ENCODE measurements at regions not wholly inside any gene's neighbourhood (a gene's known extent, or its start where the extent isn't known, plus 50 kb on each side); places are given as distances from the start of the nearest gene placed in this dataset.

DNA sequence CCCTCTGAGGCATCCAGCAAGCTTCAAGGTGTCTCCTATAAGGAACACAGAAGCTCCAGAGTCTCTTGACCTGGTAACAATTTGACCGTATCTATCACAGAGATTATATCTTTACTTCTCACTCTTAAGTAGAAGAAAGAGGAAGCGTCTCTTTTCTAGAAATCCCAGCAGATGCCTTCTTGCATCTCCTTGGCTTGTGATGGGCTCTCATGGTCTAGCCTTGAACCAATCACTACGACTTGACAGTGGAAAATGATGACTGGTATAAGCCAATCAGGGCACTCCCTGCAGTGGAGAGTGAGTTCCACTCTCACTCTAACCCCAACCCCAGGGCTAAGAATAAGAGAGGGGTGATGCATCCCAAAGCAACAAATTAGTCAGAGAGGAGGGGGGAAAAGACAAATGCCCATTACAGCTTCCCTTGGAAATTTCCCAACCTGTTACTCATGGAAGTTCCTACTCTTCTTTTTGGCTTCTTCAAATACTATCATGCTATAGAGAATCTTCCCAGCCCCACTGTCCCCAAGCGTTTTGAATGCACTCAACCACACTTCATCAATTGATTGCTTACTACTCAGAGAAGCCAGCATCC, 293.5 kb downstream of the MN1 start:
- DNase-seq (ENCODE audit: low read depth): no peak

DNA sequence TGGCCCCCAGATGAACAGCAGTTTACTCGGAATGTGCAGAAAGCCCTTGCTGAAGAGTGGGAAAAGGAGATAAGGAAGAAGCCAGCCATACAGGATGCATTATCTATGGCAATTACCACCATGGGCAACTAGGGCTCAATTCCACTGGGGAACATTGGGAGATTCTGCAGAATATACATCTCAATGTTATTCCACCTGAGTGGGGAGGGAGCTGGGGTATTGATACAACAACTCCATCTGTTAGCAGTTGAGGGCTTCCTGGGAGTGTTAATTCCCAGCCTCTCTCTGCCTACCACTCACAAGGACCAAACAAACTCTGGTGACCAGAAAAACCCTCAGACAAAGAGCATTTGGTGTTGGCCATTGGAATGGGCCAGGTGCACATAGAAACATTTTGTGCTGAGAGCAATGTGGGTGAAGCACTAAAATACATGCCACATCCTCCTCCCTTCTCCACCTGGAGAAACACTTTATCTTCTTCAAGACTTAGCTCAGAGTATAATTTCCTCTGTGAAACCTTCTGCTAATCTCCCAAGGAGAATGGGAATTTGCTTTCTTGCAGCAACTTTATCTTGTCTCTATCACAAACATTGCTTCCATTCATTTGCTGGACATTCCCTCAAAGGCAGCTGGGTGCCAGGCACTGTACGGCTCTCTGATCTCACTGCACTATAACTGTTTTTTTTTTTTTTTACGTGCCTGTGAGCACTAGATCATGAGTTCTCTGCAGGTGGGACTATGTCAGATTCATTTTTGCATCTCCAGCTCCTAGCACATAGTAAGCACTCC, 292.2 kb downstream of the MN1 start:
- no peak for DNase-seq (ENCODE audit: low read depth)

DNA sequence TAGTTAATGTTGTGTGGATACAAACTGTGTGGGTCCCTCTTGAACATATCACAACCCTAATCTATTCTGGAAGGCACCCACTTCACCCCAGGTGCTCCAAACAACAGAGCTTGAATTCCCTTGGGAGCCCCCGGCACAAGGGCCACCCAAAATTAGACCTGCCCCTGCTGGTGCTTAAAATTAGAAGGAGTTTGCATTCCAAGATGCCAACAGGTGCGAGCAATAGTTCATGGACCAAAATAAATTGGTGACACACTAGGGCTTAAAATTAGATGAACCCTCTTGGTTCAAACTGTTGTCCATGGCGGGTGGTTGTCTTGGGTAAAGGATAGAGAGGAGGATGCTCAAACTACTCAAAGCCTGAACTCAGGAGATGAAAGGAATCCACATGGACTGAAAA, 291.5 kb downstream of the MN1 start:
- DNase-seq (ENCODE audit: low read depth): no peak

DNA sequence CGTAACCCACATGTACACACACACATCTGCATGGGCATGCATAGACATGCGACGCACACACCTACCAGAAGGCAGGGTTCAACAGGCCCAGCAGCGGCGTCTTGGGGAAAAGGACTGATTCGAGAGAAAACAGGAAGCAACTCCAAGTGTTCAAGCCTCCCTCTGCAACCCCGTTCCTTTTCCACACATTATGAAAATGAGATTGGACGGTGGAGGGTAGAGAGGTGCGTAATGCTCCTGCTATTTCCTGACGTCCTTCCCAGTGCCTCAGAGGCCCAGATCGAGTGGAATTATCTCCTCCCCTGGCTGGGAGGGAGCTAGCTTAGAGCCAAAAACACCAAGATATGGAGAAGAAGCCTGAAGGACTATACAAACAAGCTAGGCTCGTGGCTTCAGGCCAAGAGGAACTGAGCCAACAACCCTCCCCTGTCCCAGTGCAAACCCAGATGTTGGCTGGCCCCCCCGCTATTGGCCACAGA, 289.2 kb downstream of the MN1 start:
- DNase-seq (ENCODE audit: low read depth): no peak

DNA sequence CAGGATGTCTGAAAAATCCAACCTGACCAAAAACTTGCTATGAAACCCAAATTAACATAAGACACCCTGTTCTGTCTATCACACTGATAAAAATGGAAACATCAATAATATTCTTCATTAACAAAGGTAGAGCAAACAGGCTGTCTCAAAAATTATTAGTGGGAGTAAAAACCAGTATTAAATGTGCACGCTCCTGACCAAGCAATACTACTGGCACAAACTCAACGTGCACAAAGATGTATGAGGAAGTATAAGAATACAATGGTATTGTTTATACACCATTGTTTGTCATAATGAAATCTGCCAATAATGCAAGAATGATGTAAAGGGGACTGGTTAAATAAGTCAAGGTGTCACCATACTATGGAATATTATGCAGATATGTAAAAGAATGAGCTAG, 288.5 kb downstream of the MN1 start:
- no peak for DNase-seq (ENCODE audit: low read depth)

DNA sequence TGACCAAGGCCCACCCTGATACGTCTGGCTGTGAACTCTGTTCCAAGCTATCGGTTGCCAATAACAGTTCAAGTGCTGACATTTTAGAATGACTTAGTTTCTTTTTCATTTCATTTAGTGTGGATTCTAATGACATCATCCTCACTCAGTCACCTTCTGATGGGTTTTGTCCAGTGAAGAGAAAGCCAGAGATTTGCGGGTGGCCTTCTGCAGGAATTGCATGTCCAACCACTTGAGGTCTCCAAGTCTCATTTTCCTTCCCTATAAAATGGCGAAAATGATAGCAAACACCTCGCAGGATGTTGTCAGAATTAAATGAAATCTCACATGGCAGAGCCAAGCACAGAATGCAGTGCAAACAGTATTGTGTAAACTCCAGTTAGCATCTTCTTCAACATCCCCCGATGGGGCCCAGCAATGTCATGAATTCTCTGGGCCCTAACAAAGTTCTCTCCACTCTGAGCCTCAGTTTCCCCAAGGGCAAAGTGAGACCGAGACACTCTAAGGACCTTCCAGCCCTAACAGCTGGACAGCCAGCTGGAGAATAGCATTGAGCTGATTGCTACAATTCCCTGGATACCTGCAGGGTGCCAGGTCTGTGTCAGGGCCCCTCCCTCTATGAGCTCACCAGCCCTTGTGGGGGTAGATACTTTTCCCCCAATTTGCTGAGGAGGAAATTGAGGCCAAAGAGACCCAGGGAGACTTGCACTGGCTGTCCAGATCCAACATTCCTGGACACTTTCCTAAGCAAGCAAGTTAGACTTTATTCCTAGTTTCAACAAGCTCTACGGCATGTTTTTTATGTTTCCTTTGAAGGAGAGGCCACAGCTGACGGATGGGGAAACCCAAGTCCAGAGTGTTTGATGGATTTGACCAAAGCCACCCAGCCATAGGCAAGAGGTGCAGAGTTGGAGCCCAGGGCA, 286.7 kb downstream of the MN1 start:
- DNase-seq (ENCODE audit: low read depth): no peak

DNA sequence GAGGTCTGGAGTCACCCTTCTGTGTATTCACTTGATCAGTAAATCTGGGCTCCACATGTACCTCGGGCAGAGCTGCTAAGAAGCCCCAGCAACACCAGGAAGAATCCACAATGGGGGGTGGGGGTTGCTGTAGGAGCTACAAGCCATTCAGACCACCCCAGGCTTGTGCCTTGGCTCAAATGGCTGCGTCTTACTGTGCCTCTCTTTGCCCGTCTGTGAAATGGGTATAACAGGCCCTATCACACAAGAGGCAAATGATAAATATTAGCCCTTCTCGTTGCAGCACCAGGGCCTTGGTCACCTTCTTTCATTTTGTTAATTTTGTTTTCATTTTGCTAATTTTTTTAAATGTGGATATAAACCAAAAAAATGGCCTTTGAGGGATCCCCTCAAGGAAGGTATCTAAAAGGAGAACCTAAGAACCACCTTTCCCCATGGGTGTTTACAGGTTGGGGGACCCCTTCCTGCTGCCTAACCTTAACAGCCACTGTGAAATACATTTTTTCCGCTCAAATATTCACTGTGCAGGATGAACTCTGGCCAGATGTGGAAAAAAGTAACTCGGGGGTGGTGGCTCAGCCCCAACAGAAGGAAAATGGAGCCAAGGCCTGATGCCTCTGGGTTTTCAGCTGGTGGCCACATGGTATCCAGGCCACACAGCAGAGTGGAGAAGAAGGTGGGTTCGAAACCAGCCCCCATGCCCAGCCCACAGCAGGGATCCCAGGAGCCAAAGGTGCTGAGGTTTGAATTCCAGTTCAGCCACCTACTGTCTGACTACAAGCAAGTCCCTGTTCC, 284.0 kb downstream of the MN1 start:
- DNase-seq (ENCODE audit: low read depth): no peak

DNA sequence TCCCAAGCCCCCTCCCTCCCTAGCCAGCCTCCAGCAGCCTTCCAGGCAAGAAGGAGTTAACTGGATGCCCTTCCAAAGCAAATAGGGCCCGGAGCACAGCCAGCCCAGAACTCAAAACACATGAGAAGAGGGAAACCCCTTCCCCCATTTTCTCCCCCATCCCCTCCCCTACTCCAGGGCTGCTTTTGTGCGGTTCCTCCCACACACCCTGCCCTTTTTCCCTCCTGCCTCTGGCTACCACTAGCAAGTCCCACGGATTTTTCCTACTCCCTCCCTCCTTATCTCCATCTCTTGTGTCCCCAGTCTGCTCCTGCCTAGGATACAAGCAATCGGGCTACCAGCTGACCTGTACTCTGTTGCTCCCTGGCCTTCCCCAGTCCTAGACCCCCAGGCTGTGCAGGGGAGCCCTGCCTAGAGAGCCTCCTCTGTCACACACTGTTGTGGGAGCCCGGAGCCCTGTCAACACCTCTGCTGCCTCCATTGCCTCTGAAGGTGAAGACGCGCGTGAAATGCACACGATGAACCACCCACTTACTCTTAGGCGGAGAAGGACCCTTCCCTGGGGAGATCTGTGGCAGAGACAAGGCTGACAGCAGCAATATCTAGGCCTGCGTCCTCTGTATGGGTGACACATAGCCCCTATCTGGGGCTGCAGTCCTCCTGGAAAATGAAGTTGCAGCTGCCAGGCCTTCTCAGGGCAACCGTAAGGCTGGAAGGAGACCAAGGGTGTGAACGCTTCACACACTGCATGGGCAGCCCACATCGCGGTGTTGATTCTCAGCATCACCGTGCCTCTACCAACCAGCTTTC, 282.8 kb downstream of the MN1 start:
- DNase-seq (ENCODE audit: low read depth): no peak

DNA sequence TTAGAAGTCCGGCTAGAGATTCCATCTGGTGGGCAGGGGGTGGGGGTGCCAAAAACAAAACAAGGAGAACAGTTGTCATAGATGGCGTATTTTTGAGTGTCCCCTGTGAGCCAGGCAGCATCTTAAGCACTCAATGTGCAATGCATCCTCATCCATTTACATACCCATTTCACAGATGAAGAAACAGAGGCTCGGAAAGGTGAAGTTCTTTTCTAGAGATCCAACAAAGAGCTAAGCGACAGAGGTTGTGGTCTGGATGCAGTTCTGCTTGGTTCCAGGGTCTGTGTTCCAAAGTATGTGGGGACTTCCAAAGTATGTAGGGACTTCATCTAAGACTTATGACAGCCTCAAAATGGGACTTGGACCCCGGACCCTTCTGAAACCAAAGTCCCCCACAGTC, 277.8 kb downstream of the MN1 start:
- DNase-seq (ENCODE audit: low read depth): no peak

DNA sequence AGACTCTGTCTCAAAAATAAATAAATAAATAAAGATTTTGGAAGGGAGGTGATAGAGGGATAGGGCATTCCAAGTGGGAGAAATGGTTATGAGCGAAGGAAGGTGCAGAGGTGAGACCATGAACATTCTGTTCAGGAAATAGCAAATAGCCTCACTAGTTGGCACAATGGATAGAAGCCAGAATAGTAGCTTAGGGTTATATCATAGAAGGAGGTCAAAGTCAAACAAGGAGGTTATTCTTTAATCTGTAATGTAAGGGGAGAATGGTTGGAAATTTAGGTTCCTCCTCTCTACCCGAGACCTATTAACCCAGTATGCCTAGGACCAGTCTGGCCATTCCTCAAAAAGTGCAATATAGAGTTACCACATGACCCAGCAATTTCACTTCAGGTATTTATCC, 275.8 kb downstream of the MN1 start:
- no peak for DNase-seq (ENCODE audit: low read depth)

DNA sequence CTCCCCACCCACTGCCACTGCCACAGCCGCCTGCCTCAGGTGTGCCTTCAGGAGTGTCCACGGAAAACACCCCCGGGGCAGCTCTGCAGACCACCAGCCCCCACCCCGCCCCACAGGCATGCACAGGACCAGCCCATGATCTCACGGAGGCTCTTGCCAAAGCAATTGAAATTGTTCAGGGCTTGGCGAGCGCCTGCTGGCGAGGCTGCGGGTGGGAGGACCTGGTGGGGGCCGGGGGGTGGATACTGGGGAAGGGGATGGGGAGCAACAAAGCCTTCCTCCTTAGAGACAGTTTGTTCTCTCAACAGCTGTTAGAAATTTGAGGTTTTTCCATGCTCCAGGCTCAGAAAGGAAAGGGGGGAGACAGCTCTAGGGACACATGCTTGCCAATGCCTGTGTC, 274.7 kb downstream of the MN1 start:
- no peak for DNase-seq (ENCODE audit: low read depth)

DNA sequence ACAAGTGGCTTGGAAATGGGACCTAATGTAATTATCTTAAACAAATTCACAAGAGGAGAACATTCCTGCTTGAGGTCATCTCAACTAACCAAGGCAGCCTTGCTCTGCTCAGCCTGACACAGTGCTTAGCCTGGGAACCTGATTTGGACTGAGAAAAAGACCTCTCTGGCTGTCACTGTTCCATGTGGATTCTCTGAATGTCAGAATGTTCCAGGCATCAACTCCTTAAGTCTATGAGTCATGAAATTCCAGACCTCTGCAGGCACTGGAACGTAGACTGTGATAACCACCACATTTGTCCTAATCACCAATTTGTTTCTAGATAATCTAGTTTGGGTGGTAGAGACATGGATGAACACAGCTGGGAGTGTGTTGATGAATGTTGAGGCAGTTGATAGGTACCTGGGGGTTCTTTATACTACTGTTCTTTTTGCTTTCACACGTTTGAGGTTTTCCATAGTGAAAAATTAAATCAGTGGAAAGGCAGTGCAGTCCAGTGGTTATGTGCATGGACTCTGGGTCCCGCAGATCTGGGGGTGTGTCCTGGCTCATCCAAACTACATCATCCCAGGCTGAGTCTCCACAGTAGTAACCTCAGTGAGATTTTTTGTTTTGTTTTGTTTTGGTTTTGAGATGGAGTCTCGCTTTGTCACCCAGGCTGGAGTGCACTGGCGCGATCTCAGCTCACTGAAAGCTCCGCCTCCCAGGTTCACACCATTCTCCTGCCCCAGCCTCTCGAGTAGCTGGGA, 269.6 kb downstream of the MN1 start:
- DNase-seq (ENCODE audit: low read depth): no peak

DNA sequence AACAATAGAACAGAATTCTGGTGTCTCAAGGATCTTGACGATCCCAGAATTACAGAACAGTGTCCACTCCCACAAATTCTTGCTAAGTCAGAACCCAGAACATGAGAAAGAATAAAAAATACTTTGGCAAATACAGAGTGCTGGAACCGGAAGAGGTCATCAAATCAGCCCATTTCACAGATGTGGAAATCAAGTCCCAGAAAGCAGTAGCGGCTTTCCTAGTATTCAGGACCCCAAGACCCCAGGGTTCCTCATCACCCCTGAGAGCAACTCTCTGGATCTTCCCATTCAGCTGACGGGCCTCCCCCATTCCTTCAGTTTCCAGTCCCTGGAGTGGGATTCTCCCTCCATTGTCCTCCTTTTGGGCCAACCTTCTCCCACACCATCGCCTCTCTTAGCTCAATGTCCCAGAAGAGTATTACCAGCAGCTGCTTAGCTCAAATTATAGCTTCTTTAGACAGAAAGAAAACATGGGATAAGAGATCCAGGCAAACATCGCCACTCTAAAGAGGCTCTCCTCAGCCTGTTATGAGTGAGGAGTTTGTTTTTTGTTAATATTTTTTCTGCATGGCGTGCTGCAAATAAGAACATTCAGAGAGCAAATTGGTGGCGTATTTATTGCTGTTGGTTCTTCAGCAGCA, 268.3 kb downstream of the MN1 start:
- DNase-seq (ENCODE audit: low read depth): no peak

DNA sequence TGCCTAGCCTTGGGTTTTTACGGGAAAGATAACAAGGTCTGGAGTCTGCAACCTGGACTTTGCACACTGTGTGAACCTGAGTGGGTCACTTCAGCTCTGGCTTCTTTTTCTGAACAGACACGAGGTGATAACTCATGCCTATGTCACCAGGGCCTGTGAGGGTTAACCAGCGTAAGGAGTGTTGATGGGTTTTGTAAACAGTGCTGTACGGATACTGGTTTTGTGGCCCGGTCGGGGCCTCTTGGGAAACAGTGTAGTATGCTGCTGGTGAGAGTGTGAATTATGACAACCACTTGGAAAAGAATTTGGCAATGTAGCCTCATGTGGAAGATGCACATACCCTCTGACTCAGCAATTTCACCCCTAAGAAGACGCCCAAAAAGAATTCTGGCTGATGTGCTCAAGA, 266.8 kb downstream of the MN1 start:
- DNase-seq (ENCODE audit: low read depth): no peak

DNA sequence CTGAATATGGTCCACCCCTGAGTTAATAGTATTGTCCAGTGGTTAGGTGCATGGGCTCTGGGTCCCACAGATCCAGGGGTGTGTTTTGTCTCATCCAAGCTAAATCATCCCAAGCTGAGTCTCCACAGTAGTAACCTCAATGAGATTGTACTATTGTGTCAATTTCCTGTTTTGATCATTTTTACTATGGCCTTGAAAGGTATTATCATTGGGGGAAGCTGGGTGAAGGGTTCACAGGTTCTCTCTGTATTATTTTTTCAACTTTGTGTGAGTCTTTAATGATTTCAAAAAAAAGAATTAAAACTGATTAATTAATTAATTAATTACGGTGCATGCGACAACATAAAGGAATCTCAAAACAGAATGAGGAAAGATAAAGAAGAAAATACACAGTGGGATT, 266.1 kb downstream of the MN1 start:
- no peak for DNase-seq (ENCODE audit: low read depth)

DNA sequence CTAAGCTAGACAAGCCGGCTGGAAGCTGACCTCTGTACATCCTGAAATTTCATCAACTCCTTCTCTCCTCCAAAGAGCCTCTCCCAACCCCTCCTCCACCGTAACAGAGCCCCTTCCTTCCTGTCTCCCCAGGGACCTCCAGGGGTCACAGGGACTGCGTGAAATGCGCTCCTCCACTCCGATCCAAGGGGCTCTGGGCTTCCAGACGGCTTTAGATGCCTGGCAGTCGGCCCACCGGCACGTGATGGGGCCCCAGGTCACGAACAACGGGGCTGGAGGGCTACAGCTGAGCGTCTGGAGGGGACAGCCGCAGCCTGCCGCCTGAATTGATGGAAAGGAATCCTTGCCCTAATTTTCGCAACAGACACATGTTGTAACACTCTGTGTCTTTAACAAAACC, 264.1 kb downstream of the MN1 start:
- DNase-seq (ENCODE audit: low read depth): no peak

DNA sequence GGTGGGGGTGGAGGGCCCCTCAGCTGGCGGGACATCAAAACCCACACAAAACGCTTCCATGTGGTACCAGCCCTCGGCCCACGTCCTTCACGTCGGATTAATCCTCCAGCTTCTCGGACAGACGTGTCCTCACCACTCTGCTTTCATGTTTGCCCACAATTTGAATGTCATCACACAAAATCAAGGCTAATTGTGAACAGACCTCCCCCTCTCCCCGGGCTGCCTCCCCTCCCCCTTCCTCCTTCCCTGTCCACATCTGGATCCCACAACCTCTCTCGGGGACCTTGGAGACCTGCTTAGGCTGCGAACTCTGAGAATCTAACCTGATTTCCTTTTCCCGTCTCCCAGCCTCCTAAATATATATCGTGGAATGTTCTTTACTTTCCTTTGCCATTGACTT, 262.9 kb downstream of the MN1 start:
- DNase-seq (ENCODE audit: low read depth): no peak

DNA sequence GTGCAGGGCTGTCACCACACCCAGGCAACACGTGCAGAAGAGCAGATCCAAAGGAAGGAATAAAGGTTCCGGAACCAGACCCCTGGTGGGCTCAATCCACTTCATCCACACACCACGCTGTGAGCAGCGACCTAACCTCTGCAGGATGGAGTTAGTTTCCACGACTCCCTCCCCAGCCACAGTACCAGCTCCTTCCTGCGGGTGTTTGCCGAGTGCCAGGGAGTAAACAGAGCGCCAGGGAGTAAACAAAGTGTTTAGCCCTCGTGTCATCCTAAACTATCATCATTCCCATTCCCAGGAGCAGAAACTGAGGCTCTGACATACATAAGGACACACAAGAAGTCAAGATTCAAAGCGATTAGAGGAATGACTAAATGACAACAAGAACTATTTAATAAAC, 261.3 kb downstream of the MN1 start:
- no peak for DNase-seq (ENCODE audit: low read depth)

DNA sequence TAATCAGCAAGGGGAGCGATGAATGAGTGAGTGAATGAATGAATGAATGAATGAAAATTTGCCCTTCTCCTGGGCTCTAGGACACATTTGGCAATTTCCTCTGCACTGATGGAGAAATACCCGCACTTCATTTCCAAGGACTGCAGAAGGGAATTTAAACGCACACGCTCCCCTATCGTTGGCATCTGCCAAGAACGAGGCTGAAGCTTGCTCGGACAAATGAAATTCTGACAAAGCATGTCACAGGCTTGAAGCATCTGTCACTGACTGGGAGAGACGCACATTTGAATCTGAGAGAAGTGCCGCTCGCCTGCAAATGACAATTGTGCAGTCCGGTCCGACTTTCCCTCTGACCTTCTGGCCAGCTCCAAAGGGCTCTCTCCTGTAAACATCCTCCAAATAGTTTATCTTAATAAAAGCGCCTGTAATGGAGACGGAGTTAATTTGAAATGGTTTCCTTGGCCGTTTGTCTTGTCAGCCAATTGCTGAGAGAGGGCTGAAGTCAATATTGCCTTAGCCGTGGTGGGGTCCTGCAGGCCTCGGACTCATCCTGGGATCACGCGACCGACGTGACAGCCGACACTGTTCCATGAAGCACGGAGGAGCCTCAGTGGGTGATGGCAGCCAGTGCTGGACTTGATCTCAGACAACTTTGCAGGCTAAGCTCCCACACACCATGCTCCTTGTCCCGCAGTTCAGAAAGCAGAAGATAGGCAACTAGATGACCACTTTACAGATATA, 260.7 kb downstream of the MN1 start:
- no peak for DNase-seq (ENCODE audit: low read depth)

Measured in CMK (cell line).